ENCODE measurements at regions not wholly inside any gene's neighbourhood (a gene's known extent, or its start where the extent isn't known, plus 50 kb on each side); places are given as distances from the start of the nearest gene placed in this dataset.

GRCh38 chr3:41088882-41089281 lies 110.4 kb upstream of the CTNNB1 start:
- WGBS, 3 donors = 21 to 27% (median 25%) methylated on average over 1 of the region's 1 CpG
- no peak for TF ChIP-seq CTCF (IDR thresholded peaks at IDR 0.05)
- H3K27me3 ChIP-seq (ENCODE audit: insufficient read depth in 3 of 3, low read length in 2 of 3) = no peaks in the 10 kb centered on the region
- intact Hi-C loops (cut with DNase I) = no loop called here
- no peak for ATAC-seq
- H3K27ac ChIP-seq = no peak overlapping the region
- H3K9me3 ChIP-seq = no peaks in the 10 kb centered on the region
- no peaks in the 10 kb centered on the region for H3K4me1 ChIP-seq
- DNase-seq = no peak
- H3K36me3 ChIP-seq (ENCODE audit: insufficient read depth in 1 of 2, low read depth in 1 of 2) = no peaks in the 10 kb centered on the region
- no peak overlapping the region for H3K4me3 ChIP-seq

- ATAC-seq = no peak
- DNase-seq = no peak
- Histone ChIP-seq H3K9me3 (no peaks in the 10 kb centered on the region), H3K4me1 (no peaks in the 10 kb centered on the region), H3K4me3 (no peak overlapping the region), H3K27me3 (ENCODE audit: insufficient read depth in 3 of 3, low read length in 2 of 3) (no peaks in the 10 kb centered on the region), H3K36me3 (ENCODE audit: insufficient read depth in 1 of 2, low read depth in 1 of 2) (no peaks in the 10 kb centered on the region), H3K27ac (no peak overlapping the region)
- intact Hi-C loops (cut with DNase I) = no loop called here
- no peak for TF ChIP-seq CTCF (IDR thresholded peaks at IDR 0.05)
- 76 to 87% (median 83%) methylated on average over 1 of the region's 1 CpG for WGBS, 3 donors
These were observed 109.7 kb upstream of the CTNNB1 start for GRCh38 chr3:41089566-41089965.

GRCh38 chr3:41092844-41093243 lies 106.5 kb upstream of the CTNNB1 start:
- intact Hi-C loops (cut with DNase I) = no loop called here
- 53 to 65% (median 58%) methylated on average over 4 of the region's 4 CpGs for WGBS, 3 donors
- no peak for DNase-seq
- H3K27ac ChIP-seq = no peak overlapping the region
- TF ChIP-seq CTCF (IDR thresholded peaks at IDR 0.05) = no peak
- no peak overlapping the region for H3K4me3 ChIP-seq
- H3K27me3 ChIP-seq (ENCODE audit: insufficient read depth in 3 of 3, low read length in 2 of 3) = no peaks in the 10 kb centered on the region
- no peaks in the 10 kb centered on the region for H3K9me3 ChIP-seq
- ATAC-seq = no peak
- H3K36me3 ChIP-seq (ENCODE audit: insufficient read depth in 1 of 2, low read depth in 1 of 2) = no peaks in the 10 kb centered on the region
- H3K4me1 ChIP-seq = no peaks in the 10 kb centered on the region

- DNase-seq (no peak), ATAC-seq (no peak)
- H3K4me3 ChIP-seq = no peak overlapping the region
- no peak for TF ChIP-seq CTCF (IDR thresholded peaks at IDR 0.05)
- H3K4me1 ChIP-seq = no peaks in the 10 kb centered on the region
- intact Hi-C loops (cut with DNase I) = no loop called here
- WGBS, 3 donors = 93 to 96% (median 96%) methylated on average over 3 of the region's 3 CpGs
- H3K9me3 ChIP-seq = no peaks in the 10 kb centered on the region
- H3K27ac ChIP-seq = no peak overlapping the region
- H3K36me3 ChIP-seq (ENCODE audit: insufficient read depth in 1 of 2, low read depth in 1 of 2) = no peaks in the 10 kb centered on the region
- no peaks in the 10 kb centered on the region for H3K27me3 ChIP-seq (ENCODE audit: insufficient read depth in 3 of 3, low read length in 2 of 3)
These were observed 105.8 kb upstream of the CTNNB1 start for GRCh38 chr3:41093476-41093875.

- no peak overlapping the region for H3K27ac ChIP-seq
- no peaks in the 10 kb centered on the region for H3K9me3 ChIP-seq
- H3K4me1 ChIP-seq = no peaks in the 10 kb centered on the region
- no peak overlapping the region for H3K4me3 ChIP-seq
- ATAC-seq = no peak
- intact Hi-C loops (cut with DNase I) = no loop called here
- no peaks in the 10 kb centered on the region for H3K27me3 ChIP-seq (ENCODE audit: insufficient read depth in 3 of 3, low read length in 2 of 3)
- TF ChIP-seq CTCF (IDR thresholded peaks at IDR 0.05) = no peak
- H3K36me3 ChIP-seq (ENCODE audit: insufficient read depth in 1 of 2, low read depth in 1 of 2) = no peaks in the 10 kb centered on the region
- WGBS, 3 donors = 47 to 69% (median 55%) methylated on average over 4 of the region's 4 CpGs
- DNase-seq = no peak
These were observed 105.0 kb upstream of the CTNNB1 start for GRCh38 chr3:41094351-41094750.
